Activated naive CD8-positive, alpha-beta T cell treated with anti-CD3 and anti-CD28 coated beads, Interleukin-2, amount 10 ng/mL, durations not matched to agents 7 days and 5 days (primary cell): ENCODE measurements at regions not wholly inside any gene's neighbourhood (a gene's known extent, or its start where the extent isn't known, plus 50 kb on each side); places are given as distances from the start of the nearest gene placed in this dataset.
"Not testable (repeated sequence)": the region's sequence is repeated elsewhere in the genome, so short reads cannot be mapped to it uniquely, and the experiment has no call there.

Source experiments
- ATAC-seq: fragments of 150-1000 bp; cut with Tn5 transposase; one replicate; pipeline ENCODE4 v1.10.0; 2021; ENCODE audit warnings: low read depth, moderate library complexity
- POLR2A ChIA-PET: fragments of 350-600 bp; sonication (Branson Sonifier 250); formaldehyde crosslinking; loops from one replicate; lab custom pipeline; 2021; ENCODE audit warnings: antibody characterized with exemption; lab: Charles Lee
- DNase-seq: peaks from one replicate; pipeline ENCODE4 v3.0.0; 2021
- H3K27ac Mint-ChIP-seq: one replicate; pipeline ENCODE4 v1.8.0; 2022; ENCODE audit warnings: mild to moderate bottlenecking, mixed read lengths
- H3K27me3 Mint-ChIP-seq: one replicate; pipeline ENCODE4 v1.8.0; 2022; ENCODE audit warnings: mild to moderate bottlenecking, moderate library complexity, mixed read lengths
- H3K36me3 Mint-ChIP-seq: one replicate; pipeline ENCODE4 v1.8.0; 2021; ENCODE audit warnings: mild to moderate bottlenecking, mixed read lengths
- H3K4me1 Mint-ChIP-seq: one replicate; pipeline ENCODE4 v1.8.0; 2021; ENCODE audit warnings: mixed read lengths
- H3K4me3 Mint-ChIP-seq: one replicate; pipeline ENCODE4 v1.8.0; 2022; ENCODE audit warnings: mild to moderate bottlenecking, moderate library complexity, mixed read lengths
- H3K9me3 Mint-ChIP-seq: one replicate; pipeline ENCODE4 v1.8.0; 2021; ENCODE audit warnings: mixed read lengths

GRCh38 chr18:56282234-56283104, 355.9 kb downstream of the TXNL1 start:
- DNase-seq (no peak), ATAC-seq (no peak)
- POLR2A ChIA-PET, result no interaction called here
- Mint-ChIP-seq H3K9me3 (no peaks in the 10 kb centered on the region), H3K4me3 (no peak overlapping the region), H3K36me3 (no peaks in the 10 kb centered on the region), H3K27me3 (no peaks in the 10 kb centered on the region), H3K4me1 (no peaks in the 10 kb centered on the region), H3K27ac (no peak overlapping the region)

GRCh38 chr18:56279816-56280215, 358.6 kb downstream of the TXNL1 start:
- H3K27me3 Mint-ChIP-seq, DNase-seq, POLR2A ChIA-PET, H3K27ac Mint-ChIP-seq, H3K4me1 Mint-ChIP-seq, H3K36me3 Mint-ChIP-seq, H3K4me3 Mint-ChIP-seq, ATAC-seq, H3K9me3 Mint-ChIP-seq: not testable (repeated sequence)

GRCh38 chr18:56278421-56279003, 359.9 kb downstream of the TXNL1 start:
- no peaks in the 10 kb centered on the region for H3K36me3 Mint-ChIP-seq
- DNase-seq (no peak), ATAC-seq (no peak)
- no peaks in the 10 kb centered on the region for H3K27me3 Mint-ChIP-seq
- no peaks in the 10 kb centered on the region for H3K4me1 Mint-ChIP-seq
- H3K27ac Mint-ChIP-seq, result no peak overlapping the region
- no peaks in the 10 kb centered on the region for H3K9me3 Mint-ChIP-seq
- no peak overlapping the region for H3K4me3 Mint-ChIP-seq
- POLR2A ChIA-PET, result no interaction called here

GRCh38 chr18:56276466-56276865, 361.9 kb downstream of the TXNL1 start:
- H3K4me3 Mint-ChIP-seq, result no peak overlapping the region
- no peaks in the 10 kb centered on the region for H3K36me3 Mint-ChIP-seq
- DNase-seq, result no peak
- no peak for ATAC-seq
- no peak overlapping the region for H3K27ac Mint-ChIP-seq
- H3K9me3 Mint-ChIP-seq, result no peaks in the 10 kb centered on the region
- peaks cover 2% of the 10 kb centered on the region for H3K27me3 Mint-ChIP-seq
- no peaks in the 10 kb centered on the region for H3K4me1 Mint-ChIP-seq
- POLR2A ChIA-PET, result no interaction called here

GRCh38 chr18:56273541-56274219, 364.7 kb downstream of the TXNL1 start:
- no peak for DNase-seq
- Mint-ChIP-seq H3K9me3 (peaks cover 1% of the 10 kb centered on the region), H3K4me1 (no peaks in the 10 kb centered on the region), H3K27ac (no peak overlapping the region), H3K36me3 (no peaks in the 10 kb centered on the region), H3K4me3 (no peak overlapping the region), H3K27me3 (peaks cover 4% of the 10 kb centered on the region)
- POLR2A ChIA-PET, result no interaction called here
- ATAC-seq, result no peak

GRCh38 chr18:56270671-56271250, 367.6 kb downstream of the TXNL1 start:
- H3K36me3 Mint-ChIP-seq, result no peaks in the 10 kb centered on the region
- H3K27ac Mint-ChIP-seq, result no peak overlapping the region
- H3K9me3 Mint-ChIP-seq, result peaks cover 1% of the 10 kb centered on the region
- POLR2A ChIA-PET, result no interaction called here
- H3K27me3 Mint-ChIP-seq, result peaks cover 4% of the 10 kb centered on the region
- DNase-seq, result no peak
- H3K4me3 Mint-ChIP-seq, result no peak overlapping the region
- no peaks in the 10 kb centered on the region for H3K4me1 Mint-ChIP-seq
- no peak for ATAC-seq

GRCh38 chr18:56269958-56270357, 368.4 kb downstream of the TXNL1 start:
- no peaks in the 10 kb centered on the region for H3K36me3 Mint-ChIP-seq
- POLR2A ChIA-PET, result no interaction called here
- H3K4me1 Mint-ChIP-seq, result no peaks in the 10 kb centered on the region
- ATAC-seq, result no peak
- H3K27me3 Mint-ChIP-seq, result peaks cover 4% of the 10 kb centered on the region
- H3K27ac Mint-ChIP-seq, result no peak overlapping the region
- H3K4me3 Mint-ChIP-seq, result no peak overlapping the region
- peaks cover 1% of the 10 kb centered on the region for H3K9me3 Mint-ChIP-seq
- DNase-seq, result no peak

GRCh38 chr18:56268952-56269351, 369.4 kb downstream of the TXNL1 start:
- no peak for ATAC-seq
- no peaks in the 10 kb centered on the region for H3K36me3 Mint-ChIP-seq
- no peaks in the 10 kb centered on the region for H3K4me1 Mint-ChIP-seq
- H3K4me3 Mint-ChIP-seq, result no peak overlapping the region
- DNase-seq, result no peak
- peaks cover 1% of the 10 kb centered on the region for H3K9me3 Mint-ChIP-seq
- H3K27ac Mint-ChIP-seq, result no peak overlapping the region
- POLR2A ChIA-PET, result no interaction called here
- H3K27me3 Mint-ChIP-seq, result peaks cover 4% of the 10 kb centered on the region

GRCh38 chr18:56267334-56267733, 371.1 kb downstream of the TXNL1 start:
- Mint-ChIP-seq H3K27ac (no peak overlapping the region), H3K4me3 (no peak overlapping the region)
- POLR2A ChIA-PET, result no interaction called here

GRCh38 chr18:56258178-56258577, 380.2 kb downstream of the TXNL1 start:
- H3K9me3 Mint-ChIP-seq, result peaks cover 1% of the 10 kb centered on the region
- H3K27ac Mint-ChIP-seq, result no peak overlapping the region
- H3K36me3 Mint-ChIP-seq, result no peaks in the 10 kb centered on the region
- H3K27me3 Mint-ChIP-seq, result no peaks in the 10 kb centered on the region
- ATAC-seq (no peak), DNase-seq (no peak)
- no peaks in the 10 kb centered on the region for H3K4me1 Mint-ChIP-seq
- H3K4me3 Mint-ChIP-seq, result no peak overlapping the region
- POLR2A ChIA-PET, result no interaction called here

More at GRCh38 chr18:56267334-56267733, 371.1 kb downstream of the TXNL1 start:
- Mint-ChIP-seq H3K27me3 (peaks cover 3% of the 10 kb centered on the region), H3K9me3 (peaks cover 1% of the 10 kb centered on the region), H3K4me1 (no peaks in the 10 kb centered on the region), H3K36me3 (no peaks in the 10 kb centered on the region)
- DNase-seq (no peak), ATAC-seq (no peak)

GRCh38 chr18:56257205-56257604, 381.2 kb downstream of the TXNL1 start:
- POLR2A ChIA-PET, result no interaction called here
- H3K27ac Mint-ChIP-seq, result no peak overlapping the region
- peaks cover 1% of the 10 kb centered on the region for H3K9me3 Mint-ChIP-seq
- no peaks in the 10 kb centered on the region for H3K27me3 Mint-ChIP-seq
- H3K4me1 Mint-ChIP-seq, result no peaks in the 10 kb centered on the region
- DNase-seq (no peak), ATAC-seq (no peak)
- no peaks in the 10 kb centered on the region for H3K36me3 Mint-ChIP-seq
- no peak overlapping the region for H3K4me3 Mint-ChIP-seq

- Mint-ChIP-seq H3K27me3 (no peaks in the 10 kb centered on the region), H3K27ac (no peak overlapping the region), H3K36me3 (no peaks in the 10 kb centered on the region), H3K9me3 (peaks cover 1% of the 10 kb centered on the region), H3K4me3 (no peak overlapping the region), H3K4me1 (no peaks in the 10 kb centered on the region)
- ATAC-seq, result no peak
- no peak for DNase-seq
- POLR2A ChIA-PET, result no interaction called here
Measured at GRCh38 chr18:56256659-56257058, 381.7 kb downstream of the TXNL1 start.

- no peaks in the 10 kb centered on the region for H3K27me3 Mint-ChIP-seq
- H3K9me3 Mint-ChIP-seq, result peaks cover 3% of the 10 kb centered on the region
- no peaks in the 10 kb centered on the region for H3K4me1 Mint-ChIP-seq
- no peak for DNase-seq
- no peak for ATAC-seq
- H3K27ac Mint-ChIP-seq, result no peak overlapping the region
- H3K36me3 Mint-ChIP-seq, result no peaks in the 10 kb centered on the region
- POLR2A ChIA-PET, result no interaction called here
- no peak overlapping the region for H3K4me3 Mint-ChIP-seq
Measured at GRCh38 chr18:56255381-56255780, 383.0 kb downstream of the TXNL1 start.
